NCI-H82 treated with DMSO at 0.1 percent for 48 hours (cell line): ENCODE measurements at regions not wholly inside any gene's neighbourhood (a gene's known extent, or its start where the extent isn't known, plus 50 kb on each side); places are given as distances from the start of the nearest gene placed in this dataset.
A peak's percentile ranks its signal among the peaks of the same experiment; 100 is the strongest.

Experiments
- DNase-seq: peaks from one replicate; lab custom pipeline; 2025; ENCODE audit not compliant: unreplicated experiment; lab: John Stamatoyannopoulos, UW

GRCh38 chr17:33750943-33751701 is 458.0 kb upstream of the ASIC2 start:
- DNase-seq, result no peak

- no peak for DNase-seq
These were observed 458.6 kb upstream of the ASIC2 start for GRCh38 chr17:33751702-33752065.

GRCh38 chr17:33753452-33753851 is 460.4 kb upstream of the ASIC2 start:
- DNase-seq, result no peak

- DNase-seq, result no peak
These were observed 462.9 kb upstream of the ASIC2 start for GRCh38 chr17:33756021-33756420.

GRCh38 chr17:33765871-33766270 is 472.8 kb upstream of the ASIC2 start:
- no peak for DNase-seq

- DNase-seq, result no peak
These were observed 473.6 kb upstream of the ASIC2 start for GRCh38 chr17:33766721-33767120.

- no peak for DNase-seq
These were observed 476.0 kb upstream of the ASIC2 start for GRCh38 chr17:33769066-33769465.

GRCh38 chr17:33776304-33776703 is 478.8 kb upstream of the CCL2 start:
- no peak for DNase-seq

GRCh38 chr17:33776903-33777302 is 478.2 kb upstream of the CCL2 start:
- no peak for DNase-seq

GRCh38 chr17:33777674-33778073 is 477.4 kb upstream of the CCL2 start:
- no peak for DNase-seq

- no peak for DNase-seq
These were observed 476.4 kb upstream of the CCL2 start for GRCh38 chr17:33778505-33779233.

GRCh38 chr17:33779234-33779591 is 475.9 kb upstream of the CCL2 start:
- peak; percentile 57 for DNase-seq

GRCh38 chr17:33785281-33785680 is 469.8 kb upstream of the CCL2 start:
- DNase-seq, result no peak

- DNase-seq, result no peak
These were observed 468.6 kb upstream of the CCL2 start for GRCh38 chr17:33786478-33786877.

GRCh38 chr17:33789658-33790057 is 465.4 kb upstream of the CCL2 start:
- DNase-seq, result no peak

- no peak for DNase-seq
These were observed 457.9 kb upstream of the CCL2 start for GRCh38 chr17:33797181-33797580.

- peak; percentile 60 for DNase-seq
These were observed 456.8 kb upstream of the CCL2 start for GRCh38 chr17:33798308-33798707.

GRCh38 chr17:33802349-33803198 is 452.5 kb upstream of the CCL2 start:
- DNase-seq, result no peak

- no peak for DNase-seq
These were observed 451.8 kb upstream of the CCL2 start for GRCh38 chr17:33803199-33803685.

- DNase-seq, result no peak
These were observed 451.4 kb upstream of the CCL2 start for GRCh38 chr17:33803686-33804085.

- DNase-seq, result no peak
These were observed 450.7 kb upstream of the CCL2 start for GRCh38 chr17:33804401-33804800.

GRCh38 chr17:33806631-33807030 is 448.5 kb upstream of the CCL2 start:
- DNase-seq, result no peak
